BE2C (cell line): ENCODE measurements at regions not wholly inside any gene's neighbourhood (a gene's known extent, or its start where the extent isn't known, plus 50 kb on each side); places are given as distances from the start of the nearest gene placed in this dataset.

Source experiments
- DNase-seq: peaks from one replicate; pipeline ENCODE4 v3.0.0-alpha.2; 2020
- H3K27me3 ChIP-seq: fragments of 250-450 bp; sonication (Bioruptor Pico); 2 replicates; pipeline ENCODE4 v1.5.1; 2020; ENCODE audit warnings: mild to moderate bottlenecking
- H3K36me3 ChIP-seq: fragments of 250-450 bp; sonication (Bioruptor Pico); 2 replicates; pipeline ENCODE4 v1.5.1; 2020; ENCODE audit warnings: mild to moderate bottlenecking
- H3K4me1 ChIP-seq: fragments of 250-450 bp; sonication (Bioruptor Pico); 2 replicates; pipeline ENCODE4 v1.5.1; 2020
- H3K4me3 ChIP-seq: 2 replicates; pipeline ENCODE4 v1.5.1; 2011; ENCODE audit warnings: low read depth, low read length
- H3K9me3 ChIP-seq: fragments of 250-450 bp; sonication (Bioruptor Pico); 2 replicates; pipeline ENCODE4 v1.5.1; 2020
- CTCF ChIP-seq: IDR thresholded peaks from 2 replicates; pipeline ENCODE4 v1.5.1; 2012; ENCODE audit warnings: mild to moderate bottlenecking, low read depth, low read length

DNA sequence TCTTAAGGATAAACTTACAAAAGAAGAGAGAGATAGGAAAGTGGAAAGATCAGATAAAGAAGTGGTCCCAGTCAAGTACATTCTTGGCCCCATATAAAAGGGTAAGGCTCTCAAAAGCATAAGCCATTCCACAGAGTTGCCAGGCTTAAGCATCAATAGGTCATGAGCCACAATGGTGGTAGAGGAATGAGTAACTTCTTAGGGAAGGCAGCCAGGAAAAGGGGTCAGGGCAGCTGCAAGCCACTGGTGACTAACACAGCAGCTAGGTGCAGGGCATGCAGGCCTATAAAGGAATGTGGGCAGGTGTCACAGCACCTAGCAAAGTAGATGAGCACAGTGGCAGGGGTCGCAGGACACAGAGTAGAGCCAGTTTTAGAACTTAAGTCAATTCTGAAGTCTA, 302.6 kb upstream of the FAT3 start:
- H3K9me3 ChIP-seq = no peaks in the 10 kb centered on the region
- no peak for DNase-seq
- no peak overlapping the region for H3K4me3 ChIP-seq
- H3K36me3 ChIP-seq = no peaks in the 10 kb centered on the region
- no peak for TF ChIP-seq CTCF
- no peaks in the 10 kb centered on the region for H3K27me3 ChIP-seq
- H3K4me1 ChIP-seq = no peaks in the 10 kb centered on the region

DNA sequence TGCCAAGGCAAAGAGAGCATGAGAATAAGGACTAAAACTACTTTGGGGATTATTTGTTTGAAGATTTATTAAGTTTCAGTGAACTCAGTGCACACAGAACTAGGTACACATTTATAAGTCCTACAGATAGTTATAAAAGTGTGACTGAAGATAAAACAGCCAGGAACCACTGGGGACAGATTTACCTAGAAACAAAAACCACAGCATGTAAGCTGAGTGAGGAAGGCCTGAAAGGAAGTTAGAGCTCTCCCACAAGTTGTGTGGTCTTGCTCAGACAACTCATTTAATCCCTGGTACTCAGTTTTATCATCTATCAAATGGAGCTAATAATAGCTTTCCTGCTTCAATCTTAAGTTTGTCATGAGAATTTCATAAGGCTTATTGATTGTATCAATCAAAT, 311.2 kb upstream of the FAT3 start:
- no peak for TF ChIP-seq CTCF
- Histone ChIP-seq H3K27me3 (no peaks in the 10 kb centered on the region), H3K4me3 (no peak overlapping the region), H3K9me3 (no peaks in the 10 kb centered on the region), H3K4me1 (no peaks in the 10 kb centered on the region), H3K36me3 (no peaks in the 10 kb centered on the region)
- no peak for DNase-seq

DNA sequence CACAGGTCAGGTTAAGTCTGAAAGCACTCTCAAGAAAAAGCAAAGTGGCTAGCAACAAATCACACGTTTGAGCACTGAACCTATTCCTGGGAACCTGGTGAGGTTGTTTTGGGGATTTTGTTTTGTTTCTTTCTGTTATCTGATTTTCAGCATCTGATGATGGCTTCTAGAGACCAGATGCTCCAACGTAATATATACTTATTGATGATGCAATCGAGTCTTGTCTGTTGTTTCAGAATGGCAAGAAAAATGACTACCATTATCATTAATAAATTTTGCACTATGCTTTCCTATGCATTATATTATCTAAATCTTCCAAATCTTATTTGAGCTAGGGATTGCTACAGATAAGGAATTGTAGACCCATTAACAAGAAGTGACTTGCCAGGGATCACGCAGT, 312.3 kb upstream of the FAT3 start:
- Histone ChIP-seq H3K4me1 (no peaks in the 10 kb centered on the region), H3K27me3 (no peaks in the 10 kb centered on the region), H3K4me3 (no peak overlapping the region), H3K36me3 (no peaks in the 10 kb centered on the region), H3K9me3 (no peaks in the 10 kb centered on the region)
- TF ChIP-seq CTCF = no peak
- DNase-seq = no peak

- no peaks in the 10 kb centered on the region for H3K36me3 ChIP-seq
- no peaks in the 10 kb centered on the region for H3K27me3 ChIP-seq
- no peaks in the 10 kb centered on the region for H3K9me3 ChIP-seq
- no peak for TF ChIP-seq CTCF
- H3K4me1 ChIP-seq = no peaks in the 10 kb centered on the region
- DNase-seq = no peak
- no peak overlapping the region for H3K4me3 ChIP-seq
Measured at GRCh38 chr11:91906871-91907624, 317.6 kb upstream of the FAT3 start.

GRCh38 chr11:91904792-91905785, 319.5 kb upstream of the FAT3 start:
- TF ChIP-seq CTCF = no peak
- Histone ChIP-seq H3K9me3 (no peaks in the 10 kb centered on the region), H3K4me3 (no peak overlapping the region), H3K27me3 (no peaks in the 10 kb centered on the region), H3K36me3 (no peaks in the 10 kb centered on the region), H3K4me1 (no peaks in the 10 kb centered on the region)
- no peak for DNase-seq
